ENCODE measurements at regions not wholly inside any gene's neighbourhood (a gene's known extent, or its start where the extent isn't known, plus 50 kb on each side); places are given as distances from the start of the nearest gene placed in this dataset.

- TF ChIP-seq HOXA7 (CRISPR knock-in tag; IDR thresholded peaks at IDR 0.05; ENCODE audit: borderline replicate concordance) (no peak), GLI2 (tag by site-specific recombination; IDR thresholded peaks at IDR 0.05; ENCODE audit: borderline replicate concordance, low read depth) (no peak), ZNF391 (tag by site-specific recombination; IDR thresholded peaks at IDR 0.05; ENCODE audit: borderline replicate concordance, low read depth) (no peak), ELK4 (IDR thresholded peaks at IDR 0.05; ENCODE audit: borderline replicate concordance, low read depth, low read length) (no peak), CTCF (tag by site-specific recombination; IDR thresholded peaks at IDR 0.05) (no peak), GLIS1 (tag by site-specific recombination; IDR thresholded peaks at IDR 0.05) (no peak), ZNF660 (tag by site-specific recombination; IDR thresholded peaks at IDR 0.05) (no peak)
Observed at GRCh38 chrX:113470166-113470565, 629.5 kb upstream of the AMOT start.

All from HEK293 (cell line).